Lower lobe of right lung (tissue), 2 donors: ENCODE measurements at regions not wholly inside any gene's neighbourhood (a gene's known extent, or its start where the extent isn't known, plus 50 kb on each side); places are given as distances from the start of the nearest gene placed in this dataset.

Experiments used
- ATAC-seq, 2 donors: fragments of 200-7000 bp; cut with Tn5 transposase; one replicate each; pipeline ENCODE4 v1.9.1; 2020 to 2022; ENCODE audit warnings: mild to moderate bottlenecking in 2 of 2, moderate library complexity in 2 of 2
- DNase-seq: peaks from one replicate; pipeline ENCODE4 v3.0.0-alpha.2; 2020
- H3K27ac ChIP-seq: fragments of 200-600 bp; one replicate; pipeline ENCODE4 v1.8.0; 2022
- H3K27me3 ChIP-seq: fragments of 200-600 bp; one replicate; pipeline ENCODE4 v1.8.0; 2022; ENCODE audit warnings: low read depth
- H3K36me3 ChIP-seq: fragments of 200-600 bp; one replicate; pipeline ENCODE4 v1.8.0; 2022; ENCODE audit warnings: mild to moderate bottlenecking
- H3K4me1 ChIP-seq: fragments of 200-600 bp; one replicate; pipeline ENCODE4 v1.8.0; 2022
- H3K4me3 ChIP-seq: fragments of 200-600 bp; one replicate; pipeline ENCODE4 v1.8.0; 2022; ENCODE audit warnings: mild to moderate bottlenecking
- H3K9me3 ChIP-seq: fragments of 200-600 bp; one replicate; pipeline ENCODE4 v1.8.0; 2022
- CTCF ChIP-seq: fragments of 200-600 bp; IDR thresholded peaks from one replicate; pipeline ENCODE4 v1.8.0; 2022; ENCODE audit warnings: antibody characterized with exemption, mild to moderate bottlenecking
- intact Hi-C: fragments of 100-400 bp; cut with DNase I; formaldehyde crosslinking; loops from one replicate; pipeline ENCODE4 v1.11.0; 2022
- donor health status: DM: no; HTN: yes; CAD: no; lungs with severe emphysema.

GRCh38 chr2:67625178-67625577 lies 228.0 kb downstream of the ETAA1 start:
- Histone ChIP-seq H3K36me3 (no peaks in the 10 kb centered on the region), H3K4me1 (no peaks in the 10 kb centered on the region), H3K27ac (no peak overlapping the region), H3K4me3 (no peak overlapping the region), H3K27me3 (no peaks in the 10 kb centered on the region), H3K9me3 (no peaks in the 10 kb centered on the region)
- DNase-seq, result no peak
- no peak for ATAC-seq
- no peak for TF ChIP-seq CTCF
- intact Hi-C loops, result no loop called here

DNA sequence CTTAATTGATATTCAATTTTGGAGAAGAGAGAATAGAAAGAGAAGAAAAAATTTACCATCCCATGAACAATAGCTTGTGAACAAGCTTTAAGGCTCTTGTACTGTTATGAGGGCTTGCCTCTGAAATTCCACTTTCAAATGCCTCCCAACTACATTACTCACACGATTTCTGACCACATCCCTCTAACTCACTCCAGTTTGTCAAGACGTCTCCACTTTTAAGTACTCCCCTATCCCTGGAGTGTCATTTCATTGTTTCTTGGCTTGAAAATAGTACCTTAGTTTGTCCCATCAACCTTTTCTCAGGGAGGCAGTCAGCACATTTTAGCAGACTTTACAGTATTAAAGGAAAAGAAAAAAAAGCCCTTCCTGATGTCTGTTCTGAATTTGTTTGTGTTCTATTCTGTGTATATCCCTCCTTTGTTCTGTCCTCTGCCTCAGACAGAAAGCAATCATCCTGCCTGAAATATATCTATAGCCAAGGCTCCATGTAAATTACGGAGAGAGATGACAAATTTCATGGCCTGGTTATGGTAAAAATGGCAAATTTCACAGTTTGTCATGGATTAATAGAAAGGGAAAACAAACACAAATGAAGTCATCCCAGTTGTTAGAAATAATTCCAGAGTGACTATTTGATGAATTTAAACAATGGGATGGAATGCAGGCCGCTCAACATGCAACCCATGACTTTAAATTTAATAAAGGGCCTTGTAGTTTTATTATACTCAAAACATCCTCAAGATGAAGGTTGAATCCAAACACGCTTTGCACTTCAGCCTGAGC lies 228.8 kb downstream of the ETAA1 start:
- H3K27me3 ChIP-seq, result no peaks in the 10 kb centered on the region
- no peaks in the 10 kb centered on the region for H3K4me1 ChIP-seq
- ATAC-seq, result no peak
- H3K9me3 ChIP-seq, result no peaks in the 10 kb centered on the region
- H3K4me3 ChIP-seq, result no peak overlapping the region
- no peak overlapping the region for H3K27ac ChIP-seq
- TF ChIP-seq CTCF, result no peak
- DNase-seq, result no peak
- no peaks in the 10 kb centered on the region for H3K36me3 ChIP-seq
- intact Hi-C loops, result no loop called here

GRCh38 chr2:67626656-67627055 lies 229.5 kb downstream of the ETAA1 start:
- H3K4me1 ChIP-seq, result no peaks in the 10 kb centered on the region
- no peak overlapping the region for H3K4me3 ChIP-seq
- intact Hi-C loops, result no loop called here
- H3K9me3 ChIP-seq, result no peaks in the 10 kb centered on the region
- no peak for TF ChIP-seq CTCF
- DNase-seq (no peak), ATAC-seq (no peak)
- no peak overlapping the region for H3K27ac ChIP-seq
- no peaks in the 10 kb centered on the region for H3K27me3 ChIP-seq
- no peaks in the 10 kb centered on the region for H3K36me3 ChIP-seq

DNA sequence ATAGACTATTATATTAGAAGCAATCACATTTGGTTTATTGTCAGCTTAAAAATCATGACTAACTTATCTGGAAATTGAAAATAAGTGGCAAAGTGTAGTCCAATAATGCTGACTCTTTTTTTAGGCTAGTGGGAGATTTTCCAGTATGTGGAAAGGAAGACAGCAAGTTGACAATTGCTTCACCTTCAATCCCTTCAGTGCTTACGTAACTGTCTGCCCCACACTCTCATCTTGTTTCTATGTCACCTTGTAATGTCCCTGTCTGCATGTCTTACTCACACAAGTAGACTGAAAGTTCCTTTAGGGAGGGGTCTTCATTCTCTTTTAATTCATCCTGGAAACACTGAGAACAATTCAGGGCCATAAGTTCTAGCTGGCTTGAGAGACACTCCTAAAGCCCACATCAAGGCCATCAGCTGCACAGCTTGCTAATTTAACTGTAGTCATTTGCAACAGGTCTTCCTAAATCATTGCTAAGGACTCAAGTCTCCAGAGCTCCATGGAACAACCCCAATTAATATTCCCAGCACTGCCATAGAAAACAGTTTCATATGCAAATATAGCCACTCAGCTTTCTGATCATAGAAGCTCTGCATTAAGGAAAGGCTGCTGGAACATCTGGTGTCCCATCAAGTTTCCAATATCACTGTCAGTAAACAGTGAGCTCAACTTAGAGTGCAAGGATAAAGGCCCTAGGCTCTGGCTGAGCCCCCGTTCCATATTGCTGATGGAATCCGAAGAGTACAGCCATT lies 230.5 kb downstream of the ETAA1 start:
- Histone ChIP-seq H3K4me1 (no peaks in the 10 kb centered on the region), H3K9me3 (no peaks in the 10 kb centered on the region), H3K36me3 (no peaks in the 10 kb centered on the region), H3K27ac (no peak overlapping the region), H3K4me3 (no peak overlapping the region), H3K27me3 (no peaks in the 10 kb centered on the region)
- ATAC-seq, result no peak
- intact Hi-C loops, result no loop called here
- DNase-seq, result no peak
- no peak for TF ChIP-seq CTCF

DNA sequence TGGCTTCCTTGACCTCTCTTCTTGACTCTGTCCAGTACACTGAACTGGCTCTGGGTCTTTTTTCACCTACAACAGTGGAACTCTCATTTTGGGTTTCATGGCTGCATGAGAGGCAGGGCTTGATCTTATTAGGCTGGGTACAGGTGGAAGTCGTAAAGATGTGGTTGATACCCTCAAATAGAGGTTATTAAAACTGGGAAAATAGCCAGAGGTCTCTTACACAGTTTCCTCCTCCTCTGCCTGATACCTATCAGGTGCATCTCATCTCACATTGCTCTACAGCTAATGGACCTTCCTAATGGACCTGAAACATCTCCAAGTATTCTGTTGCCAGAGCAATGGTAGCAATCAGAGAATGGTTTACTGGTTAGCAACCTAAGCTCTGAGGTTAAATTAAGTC lies 231.8 kb downstream of the ETAA1 start:
- Histone ChIP-seq H3K27me3 (no peaks in the 10 kb centered on the region), H3K4me3 (no peak overlapping the region), H3K4me1 (no peaks in the 10 kb centered on the region), H3K36me3 (no peaks in the 10 kb centered on the region), H3K27ac (no peak overlapping the region), H3K9me3 (no peaks in the 10 kb centered on the region)
- DNase-seq, result no peak
- intact Hi-C loops, result no loop called here
- no peak for ATAC-seq
- no peak for TF ChIP-seq CTCF
